GM10266 (cell line): ENCODE measurements at regions not wholly inside any gene's neighbourhood (a gene's known extent, or its start where the extent isn't known, plus 50 kb on each side); places are given as distances from the start of the nearest gene placed in this dataset.

Source experiments
- DNase-seq: peaks from one replicate; pipeline ENCODE4 v3.0.0; 2012; ENCODE audit errors: extremely low spot score
- CTCF ChIP-seq: IDR thresholded peaks from 2 replicates; pipeline ENCODE4 v1.5.1; 2012; ENCODE audit warnings: mild to moderate bottlenecking, low read depth; ENCODE audit not compliant: control insufficient read depth, insufficient read depth; ENCODE audit errors: missing control alignments

- no peak for DNase-seq
- no peak for TF ChIP-seq CTCF
Observed at GRCh38 chr2:18792684-18793083, 203.3 kb upstream of the NT5C1B start.

- TF ChIP-seq CTCF = no peak
- no peak for DNase-seq
Observed at GRCh38 chr2:18792226-18792629, 202.9 kb upstream of the NT5C1B start.

- no peak for DNase-seq
- TF ChIP-seq CTCF = no peak
Observed at GRCh38 chr2:18791172-18791797, 201.9 kb upstream of the NT5C1B start.

GRCh38 chr2:18790509-18791171, 201.3 kb upstream of the NT5C1B start:
- TF ChIP-seq CTCF = no peak
- no peak for DNase-seq

GRCh38 chr2:18788592-18788991, 199.2 kb upstream of the NT5C1B start:
- no peak for TF ChIP-seq CTCF
- DNase-seq = no peak

- no peak for TF ChIP-seq CTCF
- DNase-seq = no peak
Observed at GRCh38 chr2:18787726-18788125, 198.4 kb upstream of the NT5C1B start.

- DNase-seq = no peak
- TF ChIP-seq CTCF = no peak
Observed at GRCh38 chr2:18784245-18784644, 194.9 kb upstream of the NT5C1B start.
